Vagina (tissue), 2 donors: ENCODE measurements at regions not wholly inside any gene's neighbourhood (a gene's known extent, or its start where the extent isn't known, plus 50 kb on each side); places are given as distances from the start of the nearest gene placed in this dataset.

Experiments
- DNase-seq, 2 donors: peaks; one replicate each; pipeline ENCODE4 v3.0.0-alpha.2; 2017; ENCODE audit errors: extremely low spot score in 2 of 2
- H3K27ac ChIP-seq: fragments of 200-600 bp; sonication (generic); one replicate; pipeline ENCODE4 v1.5.1; 2019
- H3K27me3 ChIP-seq: fragments of 200-600 bp; sonication (generic); one replicate; pipeline ENCODE4 v1.5.1; 2019
- H3K36me3 ChIP-seq, 2 donors: fragments of 200-600 bp; sonication (generic); one replicate each; pipeline ENCODE4 v1.5.1; 2017 to 2019
- H3K4me1 ChIP-seq: fragments of 200-600 bp; sonication (generic); one replicate; pipeline ENCODE4 v1.5.1; 2019
- H3K4me3 ChIP-seq, 2 donors: fragments of 200-600 bp; sonication (generic); 1 replicate in 1 of 2; 2 replicates in 1 of 2; pipeline ENCODE4 v1.5.1; 2016 to 2019
- H3K9me3 ChIP-seq: fragments of 200-600 bp; sonication (generic); one replicate; pipeline ENCODE4 v1.5.1; 2019
- POLR2A ChIP-seq, 2 donors: fragments of 450-650 bp; IDR thresholded peaks; one replicate each; pipeline ENCODE4 v1.6.1; 2017; ENCODE audit warnings: antibody characterized with exemption in 2 of 2, mild to moderate bottlenecking in 2 of 2, moderate library complexity in 2 of 2
- POLR2AphosphoS5 ChIP-seq, 2 donors: sonication (generic); formaldehyde crosslinking; IDR thresholded peaks; one replicate each; pipeline ENCODE4 v1.9.0; 2017; ENCODE audit warnings: antibody characterized with exemption in 2 of 2, mild to moderate bottlenecking in 2 of 2, low read depth in 1 of 2; ENCODE audit not compliant: insufficient read depth in 1 of 2
- intact Hi-C: fragments of 100-400 bp; cut with DNase I; formaldehyde crosslinking; loops from one replicate; pipeline ENCODE4 v1.15.1; 2023
- TF ChIP-seq, protein P1 (sequence below), 3 experiments: fragments of 450-650 bp in 2 of 3; fragments of 200-600 bp in 1 of 3; sonication (generic) in 1 of 3; IDR thresholded peaks; one replicate each; pipeline ENCODE4 v1.5.1; 2017 to 2019; ENCODE audit warnings: antibody characterized with exemption in 3 of 3, mild to moderate bottlenecking in 2 of 3, moderate library complexity in 2 of 3

DNA sequence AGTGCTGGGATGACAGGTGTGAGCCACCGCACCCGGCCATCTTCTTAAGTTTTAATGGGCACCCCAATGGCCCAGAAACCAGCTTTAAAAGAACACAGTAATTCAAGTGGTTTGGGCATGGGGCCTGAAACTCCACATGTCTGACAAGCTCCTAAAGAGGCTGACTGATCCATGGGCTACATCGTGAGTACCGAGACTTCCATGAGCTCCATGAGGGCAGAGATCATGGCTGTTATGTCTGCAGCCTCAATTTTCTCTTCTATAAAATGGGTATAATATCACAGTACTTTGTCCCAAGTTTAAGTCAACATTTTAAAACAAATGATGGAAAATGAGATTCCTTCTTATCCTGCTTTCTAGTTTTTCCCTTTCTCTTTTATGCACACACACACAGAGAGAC is 397.6 kb upstream of the MAF start:
- TF ChIP-seq, protein P1, sequence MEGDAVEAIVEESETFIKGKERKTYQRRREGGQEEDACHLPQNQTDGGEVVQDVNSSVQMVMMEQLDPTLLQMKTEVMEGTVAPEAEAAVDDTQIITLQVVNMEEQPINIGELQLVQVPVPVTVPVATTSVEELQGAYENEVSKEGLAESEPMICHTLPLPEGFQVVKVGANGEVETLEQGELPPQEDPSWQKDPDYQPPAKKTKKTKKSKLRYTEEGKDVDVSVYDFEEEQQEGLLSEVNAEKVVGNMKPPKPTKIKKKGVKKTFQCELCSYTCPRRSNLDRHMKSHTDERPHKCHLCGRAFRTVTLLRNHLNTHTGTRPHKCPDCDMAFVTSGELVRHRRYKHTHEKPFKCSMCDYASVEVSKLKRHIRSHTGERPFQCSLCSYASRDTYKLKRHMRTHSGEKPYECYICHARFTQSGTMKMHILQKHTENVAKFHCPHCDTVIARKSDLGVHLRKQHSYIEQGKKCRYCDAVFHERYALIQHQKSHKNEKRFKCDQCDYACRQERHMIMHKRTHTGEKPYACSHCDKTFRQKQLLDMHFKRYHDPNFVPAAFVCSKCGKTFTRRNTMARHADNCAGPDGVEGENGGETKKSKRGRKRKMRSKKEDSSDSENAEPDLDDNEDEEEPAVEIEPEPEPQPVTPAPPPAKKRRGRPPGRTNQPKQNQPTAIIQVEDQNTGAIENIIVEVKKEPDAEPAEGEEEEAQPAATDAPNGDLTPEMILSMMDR (IDR thresholded peaks at IDR 0.05) = no peak
- TF ChIP-seq POLR2AphosphoS5 (IDR thresholded peaks at IDR 0.05; ENCODE audit: insufficient read depth in 1 of 2, low read depth in 1 of 2) (no peak), POLR2A (IDR thresholded peaks at IDR 0.05) (no peak)
- intact Hi-C loops = no loop called here
- Histone ChIP-seq H3K4me3 (no peak overlapping the region), H3K36me3 (no peaks in the 10 kb centered on the region), H3K27ac (no peak overlapping the region), H3K4me1 (no peaks in the 10 kb centered on the region), H3K9me3 (no peaks in the 10 kb centered on the region), H3K27me3 (no peaks in the 10 kb centered on the region)
- DNase-seq = no peak

DNA sequence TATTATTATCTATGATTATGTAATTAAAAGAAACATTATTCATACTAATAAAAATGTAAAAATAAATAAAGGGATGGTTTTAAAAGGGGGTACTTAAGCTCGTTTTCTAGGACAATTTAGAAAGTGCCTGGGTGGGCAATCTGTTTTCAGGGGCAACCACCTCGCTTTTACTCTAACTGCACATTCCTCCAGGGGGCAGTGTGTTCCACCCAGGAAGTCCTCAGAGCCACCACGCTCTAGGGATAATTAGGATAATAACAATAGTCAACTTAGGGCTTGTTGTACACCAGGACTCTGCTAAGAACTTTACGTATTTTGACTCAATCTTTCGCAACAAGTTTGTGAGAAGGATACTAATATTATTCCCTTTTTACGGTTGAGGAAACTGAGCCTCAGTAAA is 396.7 kb upstream of the MAF start:
- TF ChIP-seq POLR2A (IDR thresholded peaks at IDR 0.05) (no peak), POLR2AphosphoS5 (IDR thresholded peaks at IDR 0.05; ENCODE audit: insufficient read depth in 1 of 2, low read depth in 1 of 2) (no peak)
- TF ChIP-seq, protein P1 (IDR thresholded peaks at IDR 0.05) = no peak
- no peaks in the 10 kb centered on the region for H3K4me1 ChIP-seq
- H3K4me3 ChIP-seq = no peak overlapping the region
- DNase-seq = no peak
- no peaks in the 10 kb centered on the region for H3K27me3 ChIP-seq
- intact Hi-C loops = no loop called here
- H3K36me3 ChIP-seq = no peaks in the 10 kb centered on the region
- no peaks in the 10 kb centered on the region for H3K9me3 ChIP-seq
- H3K27ac ChIP-seq = no peak overlapping the region

DNA sequence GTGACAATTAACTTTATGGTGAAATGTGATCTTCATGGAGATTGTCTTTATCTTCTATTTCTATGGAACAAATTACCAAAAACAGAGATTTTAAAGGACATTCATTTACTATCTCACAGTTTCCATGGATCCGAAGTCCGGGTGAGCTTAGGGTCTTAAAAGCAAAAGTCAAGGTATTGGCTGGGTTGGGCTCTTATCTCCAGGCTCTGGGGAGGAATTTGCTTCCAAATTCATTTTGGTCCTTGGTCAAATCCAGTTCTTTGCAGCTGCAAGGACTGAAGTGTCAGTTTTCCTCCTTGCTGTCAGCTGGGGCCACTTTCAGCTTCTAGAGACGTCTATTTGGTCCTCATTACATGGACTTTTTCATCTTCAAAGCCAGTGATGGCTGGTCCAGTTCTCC is 395.8 kb upstream of the MAF start:
- Histone ChIP-seq H3K9me3 (no peaks in the 10 kb centered on the region), H3K36me3 (no peaks in the 10 kb centered on the region), H3K27me3 (no peaks in the 10 kb centered on the region), H3K4me3 (no peak overlapping the region), H3K27ac (no peak overlapping the region), H3K4me1 (no peaks in the 10 kb centered on the region)
- TF ChIP-seq POLR2AphosphoS5 (IDR thresholded peaks at IDR 0.05; ENCODE audit: insufficient read depth in 1 of 2, low read depth in 1 of 2) = no peak
- TF ChIP-seq POLR2A (IDR thresholded peaks at IDR 0.05) = no peak
- TF ChIP-seq, protein P1 (IDR thresholded peaks at IDR 0.05) = no peak
- DNase-seq = no peak
- intact Hi-C loops = no loop called here

DNA sequence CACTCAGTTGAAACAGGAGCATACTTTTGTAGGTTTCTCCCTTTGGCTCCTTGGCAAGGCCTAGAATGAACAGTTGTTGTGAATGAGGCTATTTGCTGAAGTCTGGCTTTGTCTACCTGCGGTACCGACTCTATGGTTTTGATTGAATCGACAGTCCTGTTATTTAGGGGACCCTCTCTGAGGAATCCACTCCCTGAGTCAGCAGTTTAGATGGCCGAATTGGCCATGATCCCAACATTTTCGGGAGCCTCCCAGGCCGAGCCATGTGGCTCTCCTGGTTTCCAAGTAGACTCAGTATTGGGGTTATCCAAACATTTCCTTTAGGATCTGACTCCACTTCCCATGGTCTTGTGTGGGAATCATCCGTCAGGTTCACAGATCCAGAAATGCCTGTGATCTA is 394.8 kb upstream of the MAF start:
- H3K27me3 ChIP-seq = no peaks in the 10 kb centered on the region
- no peaks in the 10 kb centered on the region for H3K9me3 ChIP-seq
- no peak for DNase-seq
- TF ChIP-seq POLR2A (IDR thresholded peaks at IDR 0.05) (no peak), POLR2AphosphoS5 (IDR thresholded peaks at IDR 0.05; ENCODE audit: insufficient read depth in 1 of 2, low read depth in 1 of 2) (no peak)
- TF ChIP-seq, protein P1 (IDR thresholded peaks at IDR 0.05) = no peak
- no peaks in the 10 kb centered on the region for H3K36me3 ChIP-seq
- no peak overlapping the region for H3K27ac ChIP-seq
- no peak overlapping the region for H3K4me3 ChIP-seq
- no peaks in the 10 kb centered on the region for H3K4me1 ChIP-seq
- intact Hi-C loops = no loop called here

DNA sequence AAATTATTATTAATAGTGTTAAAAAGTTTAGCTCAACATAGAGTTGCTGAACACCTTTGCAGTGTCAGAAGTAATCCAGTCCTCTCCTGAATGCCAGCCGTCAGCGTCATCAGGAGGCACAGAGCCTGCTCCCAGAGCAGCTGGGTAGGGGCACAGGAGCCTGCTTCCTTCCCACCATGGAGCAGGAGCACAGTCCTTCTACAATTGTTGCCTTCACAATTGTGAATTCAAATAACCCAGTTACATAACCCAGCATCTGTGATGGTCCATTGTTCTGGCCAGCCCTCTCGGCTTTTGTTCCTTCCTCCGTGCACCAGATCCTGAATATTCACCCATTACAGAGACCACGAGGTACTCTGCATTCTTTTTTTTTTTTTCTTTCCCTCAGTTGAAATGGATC is 393.9 kb upstream of the MAF start:
- no peaks in the 10 kb centered on the region for H3K9me3 ChIP-seq

More for the DNA sequence above, 393.9 kb upstream of the MAF start:
- no peak for TF ChIP-seq POLR2AphosphoS5 (IDR thresholded peaks at IDR 0.05; ENCODE audit: insufficient read depth in 1 of 2, low read depth in 1 of 2)
- TF ChIP-seq, protein P1 (IDR thresholded peaks at IDR 0.05) = no peak
- no peak for TF ChIP-seq POLR2A (IDR thresholded peaks at IDR 0.05)
- no peak overlapping the region for H3K4me3 ChIP-seq
- no peaks in the 10 kb centered on the region for H3K36me3 ChIP-seq
- H3K4me1 ChIP-seq = no peaks in the 10 kb centered on the region
- intact Hi-C loops = no loop called here
- H3K27me3 ChIP-seq = no peaks in the 10 kb centered on the region
- DNase-seq = no peak
- no peak overlapping the region for H3K27ac ChIP-seq
